Stimulated activated CD4-positive, alpha-beta T cell treated with anti-CD3 and anti-CD28 coated beads, Interleukin-2, amount 100 ng/mL, for 24 hours (primary cell): ENCODE measurements at regions not wholly inside any gene's neighbourhood (a gene's known extent, or its start where the extent isn't known, plus 50 kb on each side); places are given as distances from the start of the nearest gene placed in this dataset.

Source experiments
- DNase-seq, 2 donors: peaks; one replicate each; pipeline ENCODE4 v3.0.0-alpha.2; 2020

- no peak for DNase-seq
Observed at GRCh38 chr18:40930211-40930882, 1024.7 kb upstream of the PIK3C3 start.

- no peak for DNase-seq
Observed at GRCh38 chr18:40929399-40929798, 1025.6 kb upstream of the PIK3C3 start.

GRCh38 chr18:40926679-40927078, 1028.4 kb upstream of the PIK3C3 start:
- DNase-seq = no peak

GRCh38 chr18:40925071-40925541, 1029.9 kb upstream of the PIK3C3 start:
- DNase-seq = no peak

GRCh38 chr18:40921845-40922629, 1033.0 kb upstream of the PIK3C3 start:
- no peak for DNase-seq

- DNase-seq = no peak
Observed at GRCh38 chr18:40917056-40917455, 1038.0 kb upstream of the PIK3C3 start.

GRCh38 chr18:40915724-40916123, 1039.3 kb upstream of the PIK3C3 start:
- DNase-seq = no peak

- no peak for DNase-seq
Observed at GRCh38 chr18:40911582-40912254, 1043.3 kb upstream of the PIK3C3 start.

GRCh38 chr18:40911041-40911440, 1044.0 kb upstream of the PIK3C3 start:
- DNase-seq = no peak

- no peak for DNase-seq
Observed at GRCh38 chr18:40907842-40908241, 1047.2 kb upstream of the PIK3C3 start.

- no peak for DNase-seq
Observed at GRCh38 chr18:40904295-40904694, 1050.7 kb upstream of the PIK3C3 start.

GRCh38 chr18:40902436-40902835, 1052.6 kb upstream of the PIK3C3 start:
- DNase-seq = no peak

- no peak for DNase-seq
Observed at GRCh38 chr18:40897884-40898283, 1057.2 kb upstream of the PIK3C3 start.

- DNase-seq = no peak
Observed at GRCh38 chr18:40883271-40883670, 1071.8 kb upstream of the PIK3C3 start.

- no peak for DNase-seq
Observed at GRCh38 chr18:40882468-40882867, 1072.6 kb upstream of the PIK3C3 start.

- DNase-seq = no peak
Observed at GRCh38 chr18:40878371-40878770, 1076.7 kb upstream of the PIK3C3 start.

GRCh38 chr18:40877096-40877495, 1077.9 kb upstream of the PIK3C3 start:
- no peak for DNase-seq

- DNase-seq = no peak
Observed at GRCh38 chr18:40875101-40875615, 1079.9 kb upstream of the PIK3C3 start.

- no peak for DNase-seq
Observed at GRCh38 chr18:40874233-40874632, 1080.8 kb upstream of the PIK3C3 start.

- no peak for DNase-seq
Observed at GRCh38 chr18:40868110-40868858, 1086.8 kb upstream of the PIK3C3 start.

GRCh38 chr18:40867459-40867858, 1087.6 kb upstream of the PIK3C3 start:
- no peak for DNase-seq

- DNase-seq = no peak
Observed at GRCh38 chr18:40866968-40867367, 1088.1 kb upstream of the PIK3C3 start.
